ENCODE measurements at regions not wholly inside any gene's neighbourhood (a gene's known extent, or its start where the extent isn't known, plus 50 kb on each side); places are given as distances from the start of the nearest gene placed in this dataset.

GRCh38 chr2:36277146-36277808 lies 78.3 kb upstream of the CRIM1 start:
- H3K9me3 ChIP-seq (ENCODE audit: control insufficient read depth, low read length) = no peaks in the 10 kb centered on the region
- no peak overlapping the region for H3K27ac ChIP-seq (ENCODE audit: insufficient read depth, low read length, poor library complexity, severe bottlenecking)
- no peak for DNase-seq
- no peak overlapping the region for H3K4me3 ChIP-seq (ENCODE audit: insufficient read depth, low read depth, low read length, poor library complexity, severe bottlenecking)
- H3K27me3 ChIP-seq (replicated peaks; ENCODE audit: control insufficient read depth, insufficient read depth, low read length, poor library complexity, severe bottlenecking) = no peaks in the 10 kb centered on the region
- no peaks in the 10 kb centered on the region for H3K4me1 ChIP-seq (ENCODE audit: control insufficient read depth, insufficient read depth, low read length, poor library complexity, severe bottlenecking)
- H3K36me3 ChIP-seq (ENCODE audit: control insufficient read depth, insufficient read depth, low read length) = no peaks in the 10 kb centered on the region

- no peak for DNase-seq
- Histone ChIP-seq H3K36me3 (ENCODE audit: control insufficient read depth, insufficient read depth, low read length) (no peaks in the 10 kb centered on the region), H3K27ac (ENCODE audit: insufficient read depth, low read length, poor library complexity, severe bottlenecking) (no peak overlapping the region), H3K27me3 (replicated peaks; ENCODE audit: control insufficient read depth, insufficient read depth, low read length, poor library complexity, severe bottlenecking) (no peaks in the 10 kb centered on the region), H3K4me3 (ENCODE audit: insufficient read depth, low read depth, low read length, poor library complexity, severe bottlenecking) (no peak overlapping the region), H3K9me3 (ENCODE audit: control insufficient read depth, low read length) (no peaks in the 10 kb centered on the region), H3K4me1 (ENCODE audit: control insufficient read depth, insufficient read depth, low read length, poor library complexity, severe bottlenecking) (no peaks in the 10 kb centered on the region)
Observed at GRCh38 chr2:36271266-36271665, 84.3 kb upstream of the CRIM1 start.

GRCh38 chr2:36270758-36271157 lies 84.8 kb upstream of the CRIM1 start:
- H3K4me1 ChIP-seq (ENCODE audit: control insufficient read depth, insufficient read depth, low read length, poor library complexity, severe bottlenecking) = no peaks in the 10 kb centered on the region
- H3K27ac ChIP-seq (ENCODE audit: insufficient read depth, low read length, poor library complexity, severe bottlenecking) = no peak overlapping the region
- H3K36me3 ChIP-seq (ENCODE audit: control insufficient read depth, insufficient read depth, low read length) = no peaks in the 10 kb centered on the region
- DNase-seq = no peak
- no peaks in the 10 kb centered on the region for H3K27me3 ChIP-seq (replicated peaks; ENCODE audit: control insufficient read depth, insufficient read depth, low read length, poor library complexity, severe bottlenecking)
- no peak overlapping the region for H3K4me3 ChIP-seq (ENCODE audit: insufficient read depth, low read depth, low read length, poor library complexity, severe bottlenecking)
- no peaks in the 10 kb centered on the region for H3K9me3 ChIP-seq (ENCODE audit: control insufficient read depth, low read length)

GRCh38 chr2:36267194-36267593 lies 88.4 kb upstream of the CRIM1 start:
- H3K9me3 ChIP-seq (ENCODE audit: control insufficient read depth, low read length) = no peaks in the 10 kb centered on the region
- H3K27me3 ChIP-seq (replicated peaks; ENCODE audit: control insufficient read depth, insufficient read depth, low read length, poor library complexity, severe bottlenecking) = no peaks in the 10 kb centered on the region
- no peaks in the 10 kb centered on the region for H3K4me1 ChIP-seq (ENCODE audit: control insufficient read depth, insufficient read depth, low read length, poor library complexity, severe bottlenecking)
- DNase-seq = no peak
- no peaks in the 10 kb centered on the region for H3K36me3 ChIP-seq (ENCODE audit: control insufficient read depth, insufficient read depth, low read length)
- no peak overlapping the region for H3K4me3 ChIP-seq (ENCODE audit: insufficient read depth, low read depth, low read length, poor library complexity, severe bottlenecking)
- H3K27ac ChIP-seq (ENCODE audit: insufficient read depth, low read length, poor library complexity, severe bottlenecking) = no peak overlapping the region

GRCh38 chr2:36266536-36267121 lies 88.9 kb upstream of the CRIM1 start:
- DNase-seq = no peak
- H3K27me3 ChIP-seq (replicated peaks; ENCODE audit: control insufficient read depth, insufficient read depth, low read length, poor library complexity, severe bottlenecking) = no peaks in the 10 kb centered on the region

GRCh38 chr2:36262581-36262980 lies 93.0 kb upstream of the CRIM1 start:
- no peak overlapping the region for H3K4me3 ChIP-seq (ENCODE audit: insufficient read depth, low read depth, low read length, poor library complexity, severe bottlenecking)
- H3K27me3 ChIP-seq (replicated peaks; ENCODE audit: control insufficient read depth, insufficient read depth, low read length, poor library complexity, severe bottlenecking) = no peaks in the 10 kb centered on the region
- DNase-seq = no peak
- no peaks in the 10 kb centered on the region for H3K4me1 ChIP-seq (ENCODE audit: control insufficient read depth, insufficient read depth, low read length, poor library complexity, severe bottlenecking)
- no peaks in the 10 kb centered on the region for H3K9me3 ChIP-seq (ENCODE audit: control insufficient read depth, low read length)
- H3K27ac ChIP-seq (ENCODE audit: insufficient read depth, low read length, poor library complexity, severe bottlenecking) = no peak overlapping the region
- no peaks in the 10 kb centered on the region for H3K36me3 ChIP-seq (ENCODE audit: control insufficient read depth, insufficient read depth, low read length)

More at GRCh38 chr2:36266536-36267121, 88.9 kb upstream of the CRIM1 start:
- no peak overlapping the region for H3K4me3 ChIP-seq (ENCODE audit: insufficient read depth, low read depth, low read length, poor library complexity, severe bottlenecking)
- no peaks in the 10 kb centered on the region for H3K9me3 ChIP-seq (ENCODE audit: control insufficient read depth, low read length)
- no peaks in the 10 kb centered on the region for H3K4me1 ChIP-seq (ENCODE audit: control insufficient read depth, insufficient read depth, low read length, poor library complexity, severe bottlenecking)
- H3K36me3 ChIP-seq (ENCODE audit: control insufficient read depth, insufficient read depth, low read length) = no peaks in the 10 kb centered on the region
- no peak overlapping the region for H3K27ac ChIP-seq (ENCODE audit: insufficient read depth, low read length, poor library complexity, severe bottlenecking)

GRCh38 chr2:36255863-36256262 lies 99.7 kb upstream of the CRIM1 start:
- no peaks in the 10 kb centered on the region for H3K27me3 ChIP-seq (replicated peaks; ENCODE audit: control insufficient read depth, insufficient read depth, low read length, poor library complexity, severe bottlenecking)
- no peak overlapping the region for H3K27ac ChIP-seq (ENCODE audit: insufficient read depth, low read length, poor library complexity, severe bottlenecking)
- H3K4me1 ChIP-seq (ENCODE audit: control insufficient read depth, insufficient read depth, low read length, poor library complexity, severe bottlenecking) = no peaks in the 10 kb centered on the region

GRCh38 chr2:36253086-36253485 lies 102.5 kb upstream of the CRIM1 start:
- Histone ChIP-seq H3K9me3 (ENCODE audit: control insufficient read depth, low read length) (no peaks in the 10 kb centered on the region), H3K27ac (ENCODE audit: insufficient read depth, low read length, poor library complexity, severe bottlenecking) (no peak overlapping the region), H3K4me1 (ENCODE audit: control insufficient read depth, insufficient read depth, low read length, poor library complexity, severe bottlenecking) (no peaks in the 10 kb centered on the region), H3K4me3 (ENCODE audit: insufficient read depth, low read depth, low read length, poor library complexity, severe bottlenecking) (no peak overlapping the region), H3K36me3 (ENCODE audit: control insufficient read depth, insufficient read depth, low read length) (no peaks in the 10 kb centered on the region), H3K27me3 (replicated peaks; ENCODE audit: control insufficient read depth, insufficient read depth, low read length, poor library complexity, severe bottlenecking) (no peaks in the 10 kb centered on the region)
- DNase-seq = no peak

More at GRCh38 chr2:36255863-36256262, 99.7 kb upstream of the CRIM1 start:
- Histone ChIP-seq H3K4me3 (ENCODE audit: insufficient read depth, low read depth, low read length, poor library complexity, severe bottlenecking) (no peak overlapping the region), H3K36me3 (ENCODE audit: control insufficient read depth, insufficient read depth, low read length) (no peaks in the 10 kb centered on the region), H3K9me3 (ENCODE audit: control insufficient read depth, low read length) (no peaks in the 10 kb centered on the region)
- DNase-seq = no peak

GRCh38 chr2:36246320-36246990 lies 109.1 kb upstream of the CRIM1 start:
- H3K4me1 ChIP-seq (ENCODE audit: control insufficient read depth, insufficient read depth, low read length, poor library complexity, severe bottlenecking) = peaks cover 24% of the 10 kb centered on the region
- no peaks in the 10 kb centered on the region for H3K36me3 ChIP-seq (ENCODE audit: control insufficient read depth, insufficient read depth, low read length)
- no peaks in the 10 kb centered on the region for H3K27me3 ChIP-seq (replicated peaks; ENCODE audit: control insufficient read depth, insufficient read depth, low read length, poor library complexity, severe bottlenecking)
- H3K9me3 ChIP-seq (ENCODE audit: control insufficient read depth, low read length) = no peaks in the 10 kb centered on the region
- no peak for DNase-seq
- H3K27ac ChIP-seq (ENCODE audit: insufficient read depth, low read length, poor library complexity, severe bottlenecking) = no peak overlapping the region
- no peak overlapping the region for H3K4me3 ChIP-seq (ENCODE audit: insufficient read depth, low read depth, low read length, poor library complexity, severe bottlenecking)

GRCh38 chr2:36245651-36246050 lies 109.9 kb upstream of the CRIM1 start:
- Histone ChIP-seq H3K27ac (ENCODE audit: insufficient read depth, low read length, poor library complexity, severe bottlenecking) (no peak overlapping the region), H3K4me3 (ENCODE audit: insufficient read depth, low read depth, low read length, poor library complexity, severe bottlenecking) (no peak overlapping the region), H3K36me3 (ENCODE audit: control insufficient read depth, insufficient read depth, low read length) (no peaks in the 10 kb centered on the region), H3K9me3 (ENCODE audit: control insufficient read depth, low read length) (no peaks in the 10 kb centered on the region), H3K4me1 (ENCODE audit: control insufficient read depth, insufficient read depth, low read length, poor library complexity, severe bottlenecking) (peaks cover 27% of the 10 kb centered on the region), H3K27me3 (replicated peaks; ENCODE audit: control insufficient read depth, insufficient read depth, low read length, poor library complexity, severe bottlenecking) (no peaks in the 10 kb centered on the region)
- DNase-seq = no peak
